Posterior cingulate gyrus (tissue), 11 donors: ENCODE measurements at regions not wholly inside any gene's neighbourhood (a gene's known extent, or its start where the extent isn't known, plus 50 kb on each side); places are given as distances from the start of the nearest gene placed in this dataset.
"Not testable (repeated sequence)": the region's sequence is repeated elsewhere in the genome, so short reads cannot be mapped to it uniquely, and the experiment has no call there.

Source experiments
- DNase-seq, 10 donors: peaks; one replicate each; pipeline versions ENCODE4 v3.0.0 to v3.0.0-alpha.2; 2020 to 2021; ENCODE audit warnings: mixed read lengths in 3 of 10
- intact Hi-C: fragments of 100-400 bp; cut with DNase I; formaldehyde crosslinking; loops from one replicate; pipeline ENCODE4 v1.15.1; 2023

DNA sequence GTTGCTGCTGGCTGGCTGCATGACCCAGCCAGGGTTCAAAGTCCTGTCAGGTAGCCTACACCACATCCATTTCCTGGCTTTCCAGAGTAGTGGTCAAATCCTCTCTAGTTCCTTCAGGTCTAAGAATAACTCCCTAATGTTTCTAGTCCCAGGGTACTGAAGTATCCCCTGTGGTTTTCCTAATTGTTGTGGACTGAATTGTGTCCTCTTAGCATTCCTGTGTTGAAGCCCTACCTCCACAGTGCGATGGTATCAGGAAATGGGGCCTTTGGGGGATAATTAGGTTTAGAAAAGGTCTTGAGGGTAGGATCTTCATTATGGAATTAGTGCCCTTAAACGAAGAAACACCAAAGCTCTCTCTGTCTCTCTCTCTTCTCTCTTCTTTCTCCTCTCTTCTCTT lies 191.8 kb upstream of the CCNG1 start:
- intact Hi-C loops, result no loop called here
- DNase-seq, result no peak

DNA sequence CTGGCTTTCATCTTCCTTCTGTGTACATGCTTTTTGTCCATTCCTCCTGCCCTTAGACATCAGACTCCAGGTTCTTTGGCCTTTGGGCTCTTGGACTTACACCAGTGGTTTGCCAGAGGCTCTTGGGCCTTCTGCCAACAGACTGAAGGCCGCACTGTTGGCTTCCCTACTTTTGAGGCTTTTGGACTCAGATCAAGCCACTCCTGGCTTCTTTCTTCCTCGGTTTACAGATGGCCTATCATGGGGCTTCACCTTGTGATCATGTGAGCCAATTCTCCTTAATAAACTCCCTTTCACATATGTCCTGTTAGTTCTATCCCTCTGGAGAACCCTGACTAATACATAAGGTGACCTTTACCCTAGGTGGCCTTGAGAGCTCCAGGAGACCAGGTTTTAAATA lies 189.1 kb upstream of the CCNG1 start:
- DNase-seq, result no peak
- intact Hi-C loops, result no loop called here

DNA sequence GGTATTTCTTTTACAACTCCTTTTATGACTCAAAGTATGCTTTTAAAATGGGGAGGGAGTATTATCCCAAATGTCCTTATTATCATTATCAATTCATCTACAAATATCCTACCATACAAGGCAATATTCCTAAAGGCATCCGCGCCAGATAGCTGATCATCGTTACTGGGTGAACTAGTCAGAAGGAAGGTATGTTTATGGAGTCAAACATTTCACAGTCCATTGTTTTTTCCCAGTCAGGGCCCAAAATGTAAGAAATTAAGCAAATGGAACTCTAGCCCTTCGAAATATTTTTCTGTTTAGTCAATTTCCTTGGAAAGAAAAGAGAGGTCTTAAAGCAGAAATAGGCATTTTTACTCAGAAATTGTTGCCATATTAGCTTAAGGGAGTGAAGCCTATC lies 188.5 kb upstream of the CCNG1 start:
- intact Hi-C loops, result no loop called here
- no peak for DNase-seq

DNA sequence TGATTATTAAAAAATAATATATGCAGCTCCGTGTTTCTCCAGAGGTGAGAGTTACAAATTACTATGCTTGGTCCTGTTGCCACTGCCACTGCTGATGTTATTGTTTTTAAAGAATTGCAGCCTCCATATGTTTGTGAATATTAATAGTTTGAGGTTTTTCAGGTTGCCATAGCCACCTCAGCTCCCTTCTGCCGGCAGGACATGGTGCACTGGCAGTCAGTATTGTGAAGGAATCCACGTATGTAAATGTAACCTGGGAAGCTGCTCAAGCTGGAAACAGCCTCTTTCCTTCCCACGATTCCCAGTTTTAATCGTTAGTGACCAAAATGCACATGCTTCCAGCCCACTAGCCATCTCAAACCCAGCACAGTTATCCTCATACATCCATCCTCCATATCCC lies 184.4 kb upstream of the CCNG1 start:
- DNase-seq, result peak in 4 of 10 donors; percentile 18 to 69 (median 43)
- intact Hi-C loops, result no loop called here

DNA sequence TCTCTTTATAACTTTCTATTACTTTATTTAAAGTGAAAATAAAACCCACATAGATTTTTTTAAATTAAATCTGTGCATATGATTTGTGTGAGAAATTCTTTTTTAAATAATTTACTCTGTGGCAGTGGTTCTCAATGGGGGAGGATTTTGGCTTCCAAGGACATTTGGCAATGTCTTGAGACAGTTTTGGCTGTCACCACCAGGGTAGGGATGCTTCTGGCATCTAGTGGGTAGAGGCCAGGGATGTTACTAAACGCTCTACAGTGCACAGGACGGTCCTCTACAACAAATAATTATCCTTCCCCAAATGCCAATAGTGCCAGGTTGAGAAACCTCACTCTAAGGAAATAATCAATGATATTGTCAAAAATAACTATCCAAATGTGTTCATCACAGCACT lies 177.9 kb upstream of the CCNG1 start:
- no peak for DNase-seq
- intact Hi-C loops, result no loop called here

DNA sequence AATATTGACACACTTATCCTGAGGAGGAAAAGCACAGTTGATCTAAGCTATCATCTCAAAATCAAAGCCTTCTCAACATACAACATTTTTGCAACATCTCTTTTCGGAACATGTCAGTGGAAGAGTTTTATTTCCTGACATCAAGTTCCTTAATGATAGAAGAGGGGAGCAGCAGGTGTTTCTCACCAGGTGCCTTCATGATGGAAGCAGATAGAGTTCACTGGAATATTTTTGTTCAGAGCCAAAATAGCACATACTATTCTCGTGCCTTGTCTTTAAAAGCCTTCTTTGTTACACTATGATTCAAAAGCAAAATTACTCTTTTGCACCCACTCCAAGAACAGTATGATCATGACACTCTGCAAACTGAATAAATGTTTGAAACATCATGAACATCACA lies 176.9 kb upstream of the CCNG1 start:
- intact Hi-C loops, result no loop called here

DNA sequence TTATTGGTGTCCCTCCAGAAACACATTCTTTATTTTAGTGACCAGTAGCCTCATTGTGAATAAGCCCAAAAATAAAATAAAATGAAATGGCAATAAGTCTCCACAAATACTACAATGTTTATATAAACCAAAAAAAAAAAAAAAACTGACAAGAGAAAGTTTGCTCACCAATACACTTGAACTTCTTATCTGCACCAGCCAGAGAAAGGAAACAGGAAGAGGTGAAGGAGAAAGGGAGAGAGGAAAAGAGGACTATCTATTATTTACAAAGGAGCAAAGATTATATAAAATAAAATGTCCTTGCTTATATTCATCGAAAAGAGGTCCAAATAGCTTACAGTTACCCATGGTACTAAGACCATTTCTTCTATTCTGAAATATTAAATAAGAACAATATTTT lies 176.4 kb upstream of the CCNG1 start:
- intact Hi-C loops, result no loop called here
- DNase-seq, result no peak

More for the DNA sequence above, 176.9 kb upstream of the CCNG1 start:
- no peak for DNase-seq

DNA sequence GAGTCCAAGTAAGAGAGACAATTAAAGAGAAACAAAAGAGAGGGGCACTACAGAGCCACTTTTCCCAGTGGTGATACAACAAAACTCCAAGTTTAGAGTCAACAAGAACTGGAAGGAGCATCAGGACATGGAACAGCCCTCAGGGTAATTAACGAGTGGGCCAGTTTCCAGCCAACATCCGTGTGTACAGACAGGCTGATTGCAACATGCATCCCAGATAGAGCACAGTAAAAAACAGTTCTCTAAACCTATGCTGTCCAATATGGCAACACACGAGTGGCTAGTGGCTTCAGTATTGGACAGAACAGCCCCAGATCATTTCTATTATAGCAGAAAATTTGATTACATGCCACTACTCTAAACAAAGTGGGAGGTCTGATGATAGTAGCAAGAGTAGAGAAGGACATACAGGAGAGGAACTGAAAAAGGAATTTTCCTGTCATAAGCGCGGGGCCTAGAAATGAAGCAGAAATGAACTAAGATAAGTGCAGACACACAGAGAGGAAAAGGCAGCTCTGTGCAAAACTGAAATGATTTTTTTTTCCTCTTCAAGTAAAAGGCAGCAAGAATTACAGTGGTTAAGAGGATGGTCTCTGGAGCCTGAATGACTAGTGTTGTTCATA lies 175.6 kb upstream of the CCNG1 start:
- DNase-seq, result no peak

DNA sequence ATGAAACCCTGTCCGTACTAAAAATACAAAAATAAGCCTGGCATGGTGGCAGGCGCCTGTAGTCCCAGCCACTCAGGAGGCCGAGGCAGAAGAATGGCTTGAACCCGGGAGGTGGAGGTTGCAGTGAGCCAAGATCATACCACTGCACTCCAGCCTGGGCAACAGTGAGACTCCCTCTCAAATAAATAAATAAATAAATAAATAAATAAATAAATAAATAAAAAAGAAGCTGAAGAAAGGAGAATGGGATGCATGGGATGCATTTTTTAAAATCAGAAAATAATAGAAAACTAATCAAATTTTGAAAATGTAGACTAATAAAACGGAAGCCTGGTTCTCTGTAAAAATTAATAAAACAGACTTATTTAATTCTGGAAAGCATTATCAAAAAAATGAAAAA lies 171.1 kb upstream of the CCNG1 start:
- intact Hi-C loops, DNase-seq: not testable (repeated sequence)

More for the DNA sequence above, 175.6 kb upstream of the CCNG1 start:
- intact Hi-C loops, result no loop called here

DNA sequence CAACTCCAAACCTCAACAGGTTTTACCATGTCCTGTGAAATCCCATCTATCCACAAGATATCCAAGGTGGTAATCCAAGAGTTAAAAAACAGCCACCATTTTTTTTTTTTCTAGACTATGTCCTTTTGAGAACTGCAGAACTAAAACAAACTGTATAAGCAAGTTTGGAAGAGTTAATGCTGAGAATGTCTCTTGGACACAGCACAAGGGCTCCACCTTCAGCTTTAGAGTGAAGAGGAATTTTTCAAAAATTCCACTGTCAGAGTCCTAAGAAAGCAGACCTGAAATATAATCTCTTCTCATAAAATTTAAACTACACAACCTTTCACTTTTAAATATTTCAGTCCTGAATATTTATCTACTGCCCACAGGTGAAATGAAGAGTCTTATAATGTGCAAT lies 167.8 kb upstream of the CCNG1 start:
- no peak for DNase-seq
- intact Hi-C loops, result no loop called here

DNA sequence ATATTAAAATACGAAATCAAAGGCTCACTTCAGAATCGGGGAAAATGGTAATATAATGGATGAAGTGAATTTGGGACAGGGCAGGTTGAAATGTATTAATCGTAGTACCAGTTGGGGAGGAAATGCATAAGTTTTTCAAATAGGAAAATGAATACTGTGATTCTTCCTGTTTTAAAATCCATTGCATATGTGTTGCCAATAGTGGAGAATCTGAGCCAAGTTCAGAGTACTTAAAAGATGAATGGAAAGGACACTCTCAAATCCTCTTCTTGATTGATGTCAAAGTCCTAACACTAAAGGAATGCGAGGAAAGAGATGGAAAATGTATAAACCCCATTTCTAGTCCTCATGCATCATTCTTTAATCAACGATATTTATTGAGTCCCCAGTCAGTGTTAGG lies 160.9 kb upstream of the CCNG1 start:
- intact Hi-C loops, result no loop called here
- no peak for DNase-seq

DNA sequence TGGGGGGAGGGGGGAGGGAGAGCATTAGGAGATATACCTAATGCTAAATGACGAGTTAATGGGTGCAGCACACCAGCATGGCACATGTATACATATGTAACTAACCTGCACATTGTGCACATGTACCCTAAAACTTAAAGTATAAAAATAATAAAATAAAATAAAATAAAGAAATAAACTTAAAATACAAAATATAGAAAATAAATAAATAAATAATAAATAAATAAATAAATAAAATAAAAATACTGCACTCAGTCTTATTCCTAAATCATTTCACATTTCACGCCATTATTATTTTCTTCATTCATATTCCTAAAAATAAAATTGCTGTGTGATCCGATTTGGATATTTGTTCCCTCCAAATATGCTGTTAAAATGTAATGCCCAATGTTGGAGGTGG lies 156.5 kb upstream of the CCNG1 start:
- DNase-seq, intact Hi-C loops: not testable (repeated sequence)

DNA sequence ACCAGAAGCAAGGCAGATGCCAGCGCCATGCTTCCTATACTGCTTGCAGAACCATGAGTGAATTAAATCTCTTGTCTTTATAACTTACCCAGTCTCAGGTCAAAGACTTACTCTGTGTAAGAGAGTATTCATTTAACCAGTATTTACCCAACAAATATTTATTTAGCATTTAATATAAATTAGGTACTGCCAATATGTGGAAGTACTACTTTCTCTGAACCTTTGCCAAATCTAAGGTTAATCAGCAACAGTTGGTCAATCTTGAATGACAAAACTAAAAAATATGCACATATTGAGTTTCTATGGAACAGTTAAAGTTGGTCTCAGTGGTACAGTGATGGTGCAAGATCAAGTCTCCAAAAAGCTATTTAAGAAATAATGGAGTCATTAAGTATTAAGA lies 155.9 kb upstream of the CCNG1 start:
- DNase-seq, result no peak
- intact Hi-C loops, result no loop called here

DNA sequence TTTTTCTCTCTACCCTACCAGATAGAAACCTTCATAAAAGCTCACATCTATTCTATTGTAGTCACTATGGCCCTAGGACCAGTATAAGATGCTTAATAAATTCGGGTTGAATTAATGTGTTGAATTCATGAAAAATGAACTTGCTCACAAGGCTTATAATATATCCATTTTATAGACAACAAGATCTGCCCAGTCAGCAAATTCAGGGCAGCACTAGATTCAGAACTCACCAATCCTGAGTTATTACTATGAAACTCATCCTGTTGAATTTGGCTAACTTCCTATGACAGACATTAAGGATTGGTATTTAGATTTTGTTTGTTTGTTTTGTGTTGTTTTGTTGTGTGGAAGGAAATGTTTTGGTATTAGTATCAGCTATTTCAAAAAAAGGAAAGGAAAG lies 143.6 kb upstream of the CCNG1 start:
- intact Hi-C loops, result no loop called here
- no peak for DNase-seq

DNA sequence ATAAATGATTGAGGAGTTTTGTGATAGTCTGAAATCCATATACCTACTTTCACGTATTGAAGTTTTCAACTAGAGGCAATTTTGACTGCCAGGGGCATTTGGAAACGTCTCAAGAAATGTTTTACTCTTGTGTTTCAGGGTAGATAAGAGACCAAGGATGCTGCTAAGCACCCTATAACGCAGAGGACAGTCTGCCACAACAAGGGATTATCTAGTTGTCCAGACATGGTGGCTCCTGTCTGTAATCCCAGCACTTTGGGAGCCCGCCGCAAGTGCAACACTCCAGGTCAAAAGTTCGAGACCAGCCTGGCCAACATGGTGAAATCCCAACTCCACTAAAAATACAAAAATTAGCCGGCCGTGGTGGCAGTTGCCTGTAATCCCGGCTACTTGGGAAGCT lies 133.7 kb upstream of the CCNG1 start:
- intact Hi-C loops, result no loop called here
- DNase-seq, result no peak

DNA sequence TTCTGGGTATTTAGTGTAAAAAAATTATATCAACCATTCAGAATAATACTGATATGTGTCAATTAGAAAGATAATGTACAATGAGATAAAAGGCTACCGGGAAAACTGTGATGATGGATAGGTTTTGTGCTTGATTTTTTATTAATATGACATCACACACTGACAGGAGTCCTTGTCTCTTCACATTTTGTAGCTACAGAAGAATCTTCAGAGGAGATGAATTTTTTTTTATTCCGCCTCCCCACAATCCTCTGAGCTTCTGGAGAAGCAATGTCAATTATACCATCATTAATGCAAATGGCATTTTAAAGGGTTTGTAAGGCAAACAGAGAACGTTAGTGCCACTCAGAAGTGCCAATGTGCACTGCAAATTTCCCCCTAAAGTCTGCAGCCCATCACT lies 131.7 kb upstream of the CCNG1 start:
- intact Hi-C loops, result no loop called here
- DNase-seq, result no peak

DNA sequence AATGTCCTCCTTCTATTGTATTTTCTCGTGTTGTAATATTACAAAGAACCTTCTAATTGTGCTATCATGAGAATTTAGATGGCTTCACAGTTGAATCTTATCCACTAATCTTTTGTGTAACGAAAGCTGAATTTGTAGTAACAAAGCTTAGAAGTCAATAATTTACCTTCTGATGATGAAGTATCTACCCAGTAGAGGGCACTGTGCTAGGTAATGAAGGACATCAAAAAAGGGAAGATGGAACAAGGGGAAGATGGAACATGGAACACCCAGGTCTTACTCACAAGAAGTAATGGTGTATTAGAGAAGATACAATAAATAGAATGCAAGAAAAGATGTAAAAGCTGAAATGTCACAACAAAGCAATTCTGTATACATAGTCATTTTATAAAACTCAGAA lies 131.0 kb upstream of the CCNG1 start:
- intact Hi-C loops, result no loop called here

DNA sequence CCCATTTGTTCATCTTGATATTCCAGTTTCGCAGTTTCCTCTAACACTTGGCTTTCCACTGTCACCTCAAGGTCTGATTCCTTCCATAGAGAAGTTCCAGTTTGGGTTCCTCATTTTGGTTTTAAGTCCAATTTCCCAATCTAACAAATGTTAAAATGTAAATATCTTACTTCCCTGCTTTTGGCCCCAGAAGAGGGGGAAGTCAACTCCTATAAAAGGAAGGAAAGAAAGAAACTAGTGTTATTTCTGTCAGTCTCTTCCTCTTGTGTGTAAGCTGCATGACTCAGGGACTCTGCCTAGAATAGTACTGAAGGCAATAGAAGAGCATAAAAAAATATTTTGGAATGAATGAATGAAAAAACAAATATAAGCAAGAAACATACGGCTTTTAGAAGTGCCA lies 127.5 kb upstream of the CCNG1 start:
- no peak for DNase-seq
- intact Hi-C loops, result no loop called here

More for the DNA sequence above, 131.0 kb upstream of the CCNG1 start:
- DNase-seq, result no peak

DNA sequence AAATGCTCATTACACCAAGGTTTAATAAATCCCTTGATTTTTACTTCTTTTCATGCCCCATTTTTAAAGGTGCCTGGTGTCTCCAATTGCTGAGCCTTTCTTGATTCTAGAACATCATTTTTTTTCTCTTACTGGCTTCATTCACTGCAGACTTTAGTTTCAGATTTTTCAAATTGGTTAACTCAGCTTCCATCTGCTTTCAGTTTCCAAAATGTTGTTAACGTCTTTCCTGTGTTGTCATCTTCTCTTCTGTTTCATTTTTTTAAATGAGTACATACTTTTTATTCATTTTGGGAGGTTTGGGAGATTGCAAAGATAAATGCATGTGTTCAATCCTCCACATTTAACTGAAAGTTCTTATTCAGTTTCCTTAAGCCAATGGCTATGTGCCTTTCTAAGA lies 126.4 kb upstream of the CCNG1 start:
- DNase-seq, result no peak
- intact Hi-C loops, result no loop called here

DNA sequence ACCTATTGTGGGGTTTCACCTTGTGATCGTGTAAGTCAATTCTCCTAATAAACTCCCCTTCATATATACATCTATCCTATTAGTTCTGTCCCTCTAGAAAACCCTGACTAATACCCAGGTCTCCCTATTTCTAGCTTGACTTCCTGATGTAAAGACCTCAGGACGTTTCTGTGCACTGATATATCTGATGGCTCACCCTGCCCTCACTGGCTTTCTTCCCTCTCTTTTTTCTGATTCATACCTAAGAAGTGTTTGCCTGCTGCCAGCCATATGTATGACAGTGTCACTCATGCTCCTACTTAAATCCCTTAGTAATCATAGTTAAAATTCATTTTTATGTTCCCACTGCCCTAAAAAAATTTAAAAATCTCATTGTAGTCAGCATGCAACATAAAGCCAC lies 124.8 kb upstream of the CCNG1 start:
- intact Hi-C loops, result no loop called here
- DNase-seq, result no peak

DNA sequence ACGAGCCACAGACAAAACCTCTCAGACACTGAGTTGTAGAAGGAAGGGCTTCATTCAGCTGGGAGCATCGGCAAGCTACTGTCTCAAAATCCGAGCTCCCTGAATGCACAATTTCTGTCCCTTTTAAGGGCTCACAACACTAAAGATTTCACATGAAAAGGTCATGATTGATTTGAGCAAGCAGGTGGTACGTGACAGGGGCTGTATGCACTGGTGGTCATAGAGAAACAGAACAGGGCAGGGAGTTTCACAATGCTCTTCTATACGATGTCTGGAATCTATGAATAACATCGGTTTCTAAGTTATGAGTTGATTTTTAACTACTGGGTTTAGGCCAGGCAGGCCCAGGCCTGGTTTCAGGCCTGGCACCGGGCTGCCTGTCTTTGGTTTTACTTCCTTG lies 124.3 kb upstream of the CCNG1 start:
- intact Hi-C loops, DNase-seq: not testable (repeated sequence)

DNA sequence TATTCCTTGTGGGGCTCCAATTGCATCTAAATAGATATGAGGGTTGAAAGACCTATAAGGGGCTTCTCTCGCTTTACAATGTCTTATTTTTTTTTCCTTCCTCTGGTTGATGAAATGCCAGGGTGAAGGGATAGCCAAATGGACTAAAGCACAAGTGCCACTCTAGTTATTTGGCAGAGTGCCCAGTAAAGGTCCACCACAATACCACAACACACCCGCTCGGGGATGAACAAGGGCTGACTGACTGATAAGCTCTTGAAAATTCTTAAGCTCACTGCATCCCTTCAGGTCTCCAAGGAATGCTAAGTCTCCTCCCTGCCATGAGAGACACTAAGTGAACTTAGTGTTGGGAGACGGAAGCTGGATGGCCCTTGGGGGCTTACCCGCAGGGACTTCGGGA lies 121.0 kb upstream of the CCNG1 start:
- DNase-seq, intact Hi-C loops: not testable (repeated sequence)

DNA sequence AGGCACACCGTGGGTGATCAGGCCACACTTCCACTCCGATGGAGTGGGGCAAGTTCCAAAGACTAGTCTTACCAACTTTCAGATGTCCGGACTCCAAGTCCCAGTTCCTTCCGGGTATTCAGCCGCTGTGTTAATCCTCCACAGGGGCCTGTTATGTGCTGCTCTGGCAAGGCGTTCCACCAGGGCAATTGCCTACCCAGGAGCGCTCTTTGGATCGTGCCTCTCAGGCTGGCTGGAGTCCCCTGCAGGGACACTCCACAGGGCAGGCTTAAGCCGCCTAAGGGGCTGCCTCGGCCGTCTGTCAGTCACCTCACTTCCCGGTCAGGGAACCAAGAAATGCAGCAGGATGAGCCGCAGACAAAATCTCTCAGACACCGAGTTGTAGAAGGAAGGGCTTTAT lies 118.7 kb upstream of the CCNG1 start:
- no peak for DNase-seq
- intact Hi-C loops, result no loop called here
